ENCODE measurements at regions not wholly inside any gene's neighbourhood (a gene's known extent, or its start where the extent isn't known, plus 50 kb on each side); places are given as distances from the start of the nearest gene placed in this dataset.
"Not testable (repeated sequence)": the region's sequence is repeated elsewhere in the genome, so short reads cannot be mapped to it uniquely, and the experiment has no call there.

DNA sequence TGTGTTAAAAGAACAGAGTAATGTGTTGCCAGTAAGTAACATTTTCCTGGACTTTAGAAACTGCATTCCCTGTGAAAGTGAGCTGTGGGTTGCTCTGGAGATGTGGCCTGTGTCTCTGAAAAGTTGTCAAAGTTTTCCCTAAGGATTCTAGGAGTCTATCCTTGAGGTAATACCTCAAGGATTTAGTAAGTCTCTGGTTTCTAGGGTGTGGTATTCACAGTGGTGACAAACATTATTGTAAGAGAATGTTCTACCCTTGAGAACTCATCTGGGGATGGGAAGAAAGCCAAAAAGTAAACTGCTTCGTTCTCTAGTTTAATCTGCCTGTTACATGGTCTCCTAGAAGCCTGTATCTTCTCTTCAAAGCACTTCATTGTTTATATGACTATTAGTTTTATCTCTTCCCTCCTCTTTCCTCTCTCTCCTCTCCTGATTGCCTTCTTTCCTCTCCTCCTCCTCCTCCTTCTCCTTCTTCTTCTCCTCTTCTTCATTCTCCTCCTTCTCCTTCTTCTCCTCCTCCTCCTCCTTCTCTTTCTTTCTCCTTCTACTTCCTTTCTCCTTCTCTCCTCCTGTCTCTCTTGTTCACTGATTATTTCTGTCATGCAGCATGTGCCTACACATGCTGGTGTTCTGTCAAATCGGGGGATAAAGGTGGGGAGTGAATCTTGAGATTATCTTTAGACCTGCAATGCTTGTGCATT lies 321.3 kb downstream of the PTTG2 start:
- DNase-seq, result no peak
- Mint-ChIP-seq H3K9me3 (peaks cover 0 to 5% of the 10 kb centered on the region in 2 donors), H3K4me1 (no peaks in the 10 kb centered on the region), H3K4me3 (no peak overlapping the region), H3K27ac (no peak overlapping the region), H3K27me3 (no peaks in the 10 kb centered on the region)
- ATAC-seq, result no peak

DNA sequence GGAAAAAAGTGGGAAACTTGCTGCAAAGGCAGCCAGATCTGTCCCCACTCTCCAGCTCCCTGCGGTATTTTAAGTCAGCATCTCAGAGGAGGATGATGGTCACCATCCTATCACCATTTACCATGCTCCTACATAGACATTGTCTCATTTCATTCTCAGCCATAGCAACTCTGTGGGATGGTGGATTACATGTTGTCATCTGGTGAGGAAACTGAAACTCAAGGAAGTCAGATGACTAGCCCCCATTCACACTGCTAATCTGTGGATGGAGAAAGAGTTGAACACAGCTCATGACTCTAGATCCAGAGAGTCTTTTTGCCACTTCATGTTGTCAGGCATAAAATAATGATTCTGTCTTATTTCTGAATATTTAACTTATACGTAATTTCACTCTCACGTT lies 323.5 kb downstream of the PTTG2 start:
- Mint-ChIP-seq H3K4me3 (no peak overlapping the region), H3K27ac (no peak overlapping the region), H3K27me3 (no peaks in the 10 kb centered on the region), H3K4me1 (no peaks in the 10 kb centered on the region), H3K9me3 (peaks cover 0 to 5% of the 10 kb centered on the region in 2 donors)
- DNase-seq (no peak), ATAC-seq (peak; percentile 80)

DNA sequence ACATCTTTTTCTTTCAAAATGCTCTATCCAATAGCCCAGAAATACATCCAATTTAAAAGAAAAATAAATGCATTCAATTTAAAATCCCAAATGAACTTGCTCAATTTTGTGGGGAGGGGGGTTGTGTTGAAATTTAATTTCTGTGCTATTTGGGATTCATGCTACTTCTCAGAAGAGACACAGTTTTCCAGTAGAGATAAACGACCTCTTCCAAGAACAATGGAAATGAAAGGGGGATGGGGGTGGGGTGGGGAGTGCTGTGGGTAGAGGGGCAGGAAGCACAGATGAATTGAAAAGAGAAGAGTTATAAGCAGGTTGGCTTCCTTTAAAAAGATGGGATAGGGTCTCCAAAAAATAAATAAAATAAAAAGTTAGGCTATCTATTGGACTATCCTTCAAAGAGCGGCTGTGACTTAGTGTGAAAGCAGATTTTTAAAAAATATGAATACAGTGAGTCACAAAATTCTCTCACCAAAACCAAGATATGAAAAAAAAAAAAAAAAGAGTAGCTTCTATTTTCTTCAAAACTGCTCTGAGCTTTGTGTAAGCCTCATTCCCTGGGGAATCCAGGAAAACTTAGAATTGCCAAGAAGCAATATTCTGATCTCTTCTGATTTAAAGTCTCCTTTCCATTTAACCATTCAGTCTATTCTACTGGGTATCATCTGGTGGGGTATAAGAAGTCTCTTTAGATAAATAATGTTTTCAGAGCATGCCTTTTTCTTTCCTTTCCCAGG lies 324.3 kb downstream of the PTTG2 start:
- no peak for ATAC-seq
- H3K27me3 Mint-ChIP-seq, result no peaks in the 10 kb centered on the region
- no peaks in the 10 kb centered on the region for H3K4me1 Mint-ChIP-seq
- peaks cover 0 to 5% of the 10 kb centered on the region in 2 donors for H3K9me3 Mint-ChIP-seq
- DNase-seq, result no peak
- no peak overlapping the region for H3K27ac Mint-ChIP-seq
- H3K4me3 Mint-ChIP-seq, result no peak overlapping the region

DNA sequence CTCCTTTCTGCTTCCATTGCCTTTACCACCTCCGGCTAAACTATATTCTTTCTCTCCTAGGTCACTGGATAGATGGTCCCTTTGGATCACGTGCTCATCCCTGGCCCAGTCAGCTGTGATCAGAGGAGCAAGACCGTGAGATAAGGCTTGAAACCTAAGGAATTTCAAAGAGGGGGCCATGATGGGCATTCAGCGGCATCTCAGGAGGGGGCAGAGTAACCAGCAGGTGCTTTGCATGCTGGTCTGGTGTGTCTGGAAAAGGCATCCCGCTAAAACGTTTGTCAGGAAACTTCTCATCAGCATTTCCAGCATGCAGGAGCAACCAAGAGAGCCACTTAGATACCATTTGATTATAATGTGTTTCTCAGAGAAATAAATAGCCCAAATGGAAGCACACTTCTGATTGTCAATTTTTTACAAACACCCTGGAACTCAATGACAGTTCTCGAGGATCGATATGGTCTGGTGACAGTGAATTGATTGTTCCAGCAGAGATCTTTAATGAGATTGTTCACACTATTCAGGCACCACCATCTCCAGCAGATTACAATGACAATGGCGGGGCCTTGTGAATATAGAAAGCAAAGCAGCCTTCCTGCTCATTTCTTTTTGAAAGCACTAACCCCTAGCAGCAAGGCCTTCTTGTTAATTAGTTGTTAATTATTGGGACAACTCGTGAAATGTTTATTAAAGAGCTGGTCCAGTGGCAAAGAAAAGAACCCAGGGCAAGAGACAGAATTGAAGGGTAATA lies 327.1 kb downstream of the PTTG2 start:
- no peak overlapping the region for H3K4me3 Mint-ChIP-seq
- peaks cover 14% of the 10 kb centered on the region for H3K27me3 Mint-ChIP-seq
- DNase-seq (no peak), ATAC-seq (no peak)
- H3K4me1 Mint-ChIP-seq, result no peaks in the 10 kb centered on the region
- no peak overlapping the region for H3K27ac Mint-ChIP-seq
- peaks cover 5 to 8% of the 10 kb centered on the region in 2 donors for H3K9me3 Mint-ChIP-seq

DNA sequence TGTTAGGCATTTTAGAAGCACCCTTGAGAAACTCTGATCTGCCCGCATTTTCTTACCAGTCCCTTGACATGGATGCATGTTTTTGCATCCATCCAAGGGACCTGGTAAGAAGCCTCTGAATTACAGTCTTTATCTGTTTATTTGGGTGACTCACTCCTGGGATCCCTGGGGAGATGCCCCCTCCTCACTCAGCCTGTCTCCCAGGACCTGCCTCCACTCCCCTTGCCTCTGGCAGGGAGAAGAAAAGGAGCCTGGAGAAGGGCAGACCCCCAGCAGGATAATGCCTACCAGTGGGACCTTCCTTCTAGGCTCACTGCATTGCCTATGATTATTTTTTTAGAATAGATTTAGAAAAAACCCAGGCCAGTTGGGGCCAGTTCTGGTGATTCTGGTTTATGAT lies 329.4 kb downstream of the PTTG2 start:
- peaks cover 14% of the 10 kb centered on the region for H3K27me3 Mint-ChIP-seq
- H3K9me3 Mint-ChIP-seq, result peaks cover 22 to 28% of the 10 kb centered on the region in 2 donors
- H3K4me1 Mint-ChIP-seq, result no peaks in the 10 kb centered on the region
- ATAC-seq, result no peak
- no peak overlapping the region for H3K4me3 Mint-ChIP-seq
- H3K27ac Mint-ChIP-seq, result no peak overlapping the region
- DNase-seq, result no peak

DNA sequence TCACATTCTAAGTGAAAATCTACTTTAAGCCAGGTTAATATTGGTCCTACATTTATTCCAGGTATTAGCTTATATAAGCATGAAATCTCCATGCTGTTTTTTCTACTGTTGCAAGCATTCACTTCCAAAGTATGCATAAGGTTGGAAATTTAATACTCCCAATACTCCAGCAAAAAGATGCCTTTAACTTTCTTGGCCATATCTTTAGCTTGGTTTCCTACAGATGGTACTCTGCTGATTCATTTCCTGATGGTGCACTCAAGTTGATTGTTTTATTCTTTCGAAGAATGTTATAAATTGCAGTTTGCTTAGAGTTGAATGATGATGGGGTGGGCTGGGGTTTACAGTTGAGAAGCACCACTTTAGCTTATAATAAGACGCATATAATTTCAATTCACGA lies 330.2 kb downstream of the PTTG2 start:
- Mint-ChIP-seq H3K9me3 (peaks cover 25 to 26% of the 10 kb centered on the region in 2 donors), H3K4me3 (no peak overlapping the region), H3K27ac (no peak overlapping the region), H3K27me3 (peaks cover 14% of the 10 kb centered on the region), H3K4me1 (no peaks in the 10 kb centered on the region)
- ATAC-seq, result no peak
- no peak for DNase-seq

DNA sequence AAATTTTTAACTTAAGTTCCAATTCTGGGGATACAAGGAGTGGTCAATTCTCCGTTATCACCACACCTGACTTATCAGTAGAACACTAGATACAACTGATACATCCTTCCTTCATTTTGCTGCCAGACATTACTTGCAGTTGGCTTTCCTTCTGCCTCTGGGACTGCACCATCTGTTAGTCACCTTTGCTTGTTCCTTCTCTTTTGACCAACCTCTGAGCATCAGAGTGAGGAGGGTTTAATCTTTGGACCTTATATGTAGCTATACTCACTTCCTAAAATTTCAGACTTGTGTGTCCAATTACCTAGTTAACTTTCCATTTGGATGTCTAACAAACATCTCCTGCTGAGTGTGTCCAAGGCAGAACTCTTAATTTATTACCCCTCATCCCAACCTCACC lies 330.7 kb downstream of the PTTG2 start:
- no peak overlapping the region for H3K27ac Mint-ChIP-seq
- no peak for ATAC-seq
- no peak for DNase-seq
- H3K4me3 Mint-ChIP-seq, result no peak overlapping the region
- H3K27me3 Mint-ChIP-seq, result peaks cover 14% of the 10 kb centered on the region
- no peaks in the 10 kb centered on the region for H3K4me1 Mint-ChIP-seq
- peaks cover 24 to 26% of the 10 kb centered on the region in 2 donors for H3K9me3 Mint-ChIP-seq

DNA sequence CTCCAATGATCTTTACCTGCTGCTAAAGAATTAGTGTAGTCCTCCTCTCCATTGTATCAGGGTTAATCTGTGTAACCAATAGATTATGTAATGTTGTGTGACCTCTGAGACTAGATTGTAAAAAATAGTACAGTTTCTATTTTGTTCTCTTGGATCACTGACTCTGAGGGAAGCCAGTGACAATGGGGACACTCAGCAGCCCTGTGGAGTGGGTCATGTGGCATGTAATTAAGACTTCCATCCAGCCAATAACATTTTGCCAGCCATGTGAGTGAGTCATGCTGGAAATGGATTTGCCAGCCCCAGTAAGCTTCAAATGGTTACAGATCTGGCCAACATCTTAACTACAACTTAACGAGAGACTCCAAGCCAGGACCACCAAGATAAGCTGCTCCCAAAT lies 332.3 kb downstream of the PTTG2 start:
- Mint-ChIP-seq H3K9me3 (peaks cover 31 to 36% of the 10 kb centered on the region in 2 donors), H3K27me3 (peaks cover 14% of the 10 kb centered on the region), H3K27ac (no peak overlapping the region), H3K4me1 (no peaks in the 10 kb centered on the region), H3K4me3 (no peak overlapping the region)
- no peak for ATAC-seq
- no peak for DNase-seq

DNA sequence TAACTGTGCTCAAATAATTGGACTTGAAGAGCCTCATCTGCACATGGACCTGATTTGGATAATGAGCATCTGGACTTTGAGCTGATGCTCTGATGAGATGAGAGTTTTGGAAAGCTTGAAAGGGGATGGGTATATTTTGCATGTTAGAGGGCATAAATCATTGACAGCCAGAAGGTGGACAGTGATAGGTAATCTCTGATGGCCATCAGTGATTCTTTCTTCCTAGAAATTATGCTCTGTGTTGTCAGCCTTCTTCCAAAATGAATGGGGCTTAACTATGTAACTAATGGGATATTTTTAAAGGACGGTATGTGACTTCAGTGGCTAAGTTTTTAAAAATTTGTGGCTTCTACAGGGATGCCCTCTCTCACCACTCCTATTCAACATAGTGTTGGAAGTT lies 334.0 kb downstream of the PTTG2 start:
- no peaks in the 10 kb centered on the region for H3K4me1 Mint-ChIP-seq
- peaks cover 36 to 50% of the 10 kb centered on the region in 2 donors for H3K9me3 Mint-ChIP-seq

DNA sequence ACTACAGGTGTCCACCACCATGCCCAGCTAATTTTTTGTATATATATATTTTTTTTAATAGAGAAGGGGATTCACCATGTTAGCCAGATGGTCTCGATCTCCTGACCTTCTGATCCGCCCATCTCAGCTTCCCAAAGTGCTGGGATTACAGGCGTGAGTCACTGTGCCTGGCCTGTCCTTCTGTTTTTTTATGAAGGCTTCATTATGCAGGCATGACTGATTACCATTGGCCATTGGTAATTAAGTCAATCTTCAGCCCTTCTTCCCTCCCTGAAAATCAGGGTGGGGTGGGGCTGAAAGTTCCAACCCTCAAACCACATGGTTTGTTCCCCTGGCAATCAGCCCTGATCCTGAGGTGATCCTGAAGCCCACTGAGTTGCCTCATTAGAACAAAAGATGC lies 336.9 kb downstream of the PTTG2 start:
- DNase-seq, result no peak
- H3K27me3 Mint-ChIP-seq, result peaks cover 2% of the 10 kb centered on the region
- no peaks in the 10 kb centered on the region for H3K4me1 Mint-ChIP-seq
- H3K27ac Mint-ChIP-seq, result no peak overlapping the region
- no peak overlapping the region for H3K4me3 Mint-ChIP-seq
- H3K9me3 Mint-ChIP-seq, result peaks cover 61 to 71% of the 10 kb centered on the region in 2 donors
- no peak for ATAC-seq

More for the DNA sequence above, 334.0 kb downstream of the PTTG2 start:
- no peak overlapping the region for H3K4me3 Mint-ChIP-seq
- peaks cover 14% of the 10 kb centered on the region for H3K27me3 Mint-ChIP-seq
- ATAC-seq, result no peak
- DNase-seq, result no peak
- H3K27ac Mint-ChIP-seq, result no peak overlapping the region

DNA sequence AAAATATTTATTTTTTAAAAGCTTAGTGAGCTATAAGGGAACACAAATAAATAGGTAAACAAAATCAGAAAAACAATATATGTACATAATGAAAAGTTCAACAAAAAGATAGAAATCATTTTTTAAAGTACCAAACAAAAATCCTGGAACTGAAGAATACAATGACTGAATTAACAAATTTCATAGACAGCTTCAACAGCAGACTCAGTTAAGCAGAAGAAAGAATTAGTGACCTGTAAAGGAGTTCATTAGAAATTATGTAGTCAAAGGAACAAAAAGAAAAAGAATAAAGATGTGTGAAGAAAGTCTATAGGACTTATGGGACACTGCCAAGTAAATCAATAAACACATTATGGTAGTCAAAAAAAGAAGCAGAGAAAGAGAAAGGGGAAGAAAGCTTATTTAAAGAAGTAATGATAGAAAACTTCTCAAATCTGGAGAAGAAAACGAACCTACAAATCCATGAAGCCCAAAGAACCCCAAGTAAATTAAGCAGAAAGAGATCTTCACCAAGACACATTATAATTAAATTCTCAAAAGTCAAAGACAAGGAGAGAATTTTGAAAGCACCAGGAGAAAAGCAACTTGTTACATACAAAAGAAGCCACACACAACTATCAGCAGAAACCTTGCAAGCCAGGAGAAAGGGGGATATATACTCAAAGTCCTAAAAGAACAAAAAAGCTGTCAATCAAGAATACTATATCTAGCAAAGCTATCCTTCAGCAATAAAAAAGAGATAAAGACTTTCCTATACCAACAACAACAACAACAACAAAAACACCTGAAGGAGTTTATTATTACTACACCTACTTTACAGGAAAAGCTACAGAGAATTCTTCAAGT lies 338.9 kb downstream of the PTTG2 start:
- no peaks in the 10 kb centered on the region for H3K27me3 Mint-ChIP-seq
- H3K4me1 Mint-ChIP-seq, result no peaks in the 10 kb centered on the region
- H3K4me3 Mint-ChIP-seq, result no peak overlapping the region
- no peak for ATAC-seq
- H3K27ac Mint-ChIP-seq, result peak overlapping the region in 1 of 2 donors; percentile 20
- H3K9me3 Mint-ChIP-seq, result peaks cover 52 to 72% of the 10 kb centered on the region in 2 donors
- no peak for DNase-seq

DNA sequence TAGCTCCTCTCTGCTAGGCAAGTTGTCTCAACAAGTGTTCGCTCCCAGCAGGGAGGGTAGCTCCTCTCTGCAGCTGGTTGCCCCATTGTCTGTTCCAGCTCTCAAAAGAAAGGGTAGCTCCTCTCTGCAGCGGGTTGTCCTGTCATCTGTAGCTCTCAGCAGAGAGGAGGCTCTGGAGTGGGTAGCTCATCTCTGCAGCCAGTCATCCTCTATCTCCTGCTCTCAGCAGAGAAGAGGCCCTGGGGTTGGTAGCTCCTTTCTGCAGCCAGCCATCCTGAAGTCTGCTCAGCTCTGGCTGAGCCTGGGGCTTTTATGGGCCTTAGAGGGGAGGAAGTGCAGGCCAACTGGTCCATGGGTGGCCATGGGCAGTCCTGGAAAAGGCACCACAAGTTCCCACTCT lies 342.7 kb downstream of the PTTG2 start:
- ATAC-seq, result no peak
- Mint-ChIP-seq H3K4me1 (peaks cover 29% of the 10 kb centered on the region), H3K9me3 (peaks cover 40 to 50% of the 10 kb centered on the region in 2 donors), H3K27ac (no peak overlapping the region), H3K27me3 (no peaks in the 10 kb centered on the region), H3K4me3 (no peak overlapping the region)
- no peak for DNase-seq

DNA sequence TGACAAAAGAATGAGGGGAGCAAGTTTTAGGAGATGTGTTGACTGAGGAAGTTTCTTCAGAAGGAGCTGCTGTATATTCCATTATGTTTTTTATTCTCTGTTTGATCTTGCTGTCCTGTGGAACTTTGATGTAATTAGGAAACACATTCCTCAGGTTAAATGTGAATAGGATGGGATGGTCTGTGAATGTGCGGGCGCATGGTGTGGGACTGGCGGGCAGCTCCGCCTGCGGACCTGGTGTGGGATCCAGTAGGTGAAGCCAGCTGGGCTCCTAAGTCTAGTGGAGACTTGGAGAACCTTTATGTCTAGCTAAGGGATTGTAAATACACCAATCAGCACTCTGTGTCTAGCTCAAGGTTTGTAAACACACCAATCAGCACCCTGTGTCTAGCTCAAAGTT lies 344.3 kb downstream of the PTTG2 start:
- not testable (repeated sequence) for H3K4me3 Mint-ChIP-seq, H3K27ac Mint-ChIP-seq, DNase-seq, H3K27me3 Mint-ChIP-seq, ATAC-seq
- Mint-ChIP-seq H3K4me1 (peaks cover 41% of the 10 kb centered on the region), H3K9me3 (peaks cover 32 to 37% of the 10 kb centered on the region in 2 donors)

DNA sequence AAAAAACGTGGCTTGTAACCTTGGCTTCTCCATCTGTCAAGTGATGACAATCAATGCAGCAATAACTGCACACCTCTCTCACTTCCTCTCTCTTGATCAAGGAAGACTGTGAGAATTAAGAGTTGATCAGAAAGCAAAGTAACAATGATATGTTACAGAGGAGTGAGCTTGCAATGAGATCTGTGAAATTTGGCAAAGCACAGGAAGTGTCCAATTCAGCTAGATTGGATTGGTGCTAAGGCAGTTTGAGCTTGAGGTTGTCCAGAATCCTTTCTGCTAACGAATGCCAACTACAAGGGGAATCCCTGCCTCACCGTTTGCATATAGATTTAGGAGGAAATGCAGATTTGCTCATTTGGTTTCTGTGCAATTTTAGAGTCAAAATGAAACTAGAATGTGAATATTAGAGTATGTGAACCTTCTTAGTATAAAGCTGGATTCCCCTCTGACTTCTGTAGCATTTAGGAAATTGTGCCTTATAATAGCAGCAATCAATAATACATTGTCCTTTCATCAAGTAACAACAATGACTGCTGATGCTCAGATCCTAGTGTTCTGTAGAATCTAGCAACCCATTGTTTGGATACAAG lies 346.4 kb downstream of the PTTG2 start:
- Mint-ChIP-seq H3K4me3 (peak overlapping the region; percentile 41 to 65), H3K9me3 (peaks cover 14 to 20% of the 10 kb centered on the region in 2 donors), H3K4me1 (peaks cover 62% of the 10 kb centered on the region), H3K27me3 (no peaks in the 10 kb centered on the region), H3K27ac (peak overlapping the region; percentile 42 to 93)
- DNase-seq (peak; percentile 58 to 67), ATAC-seq (peak; percentile 63)
